Stimulated activated naive CD8-positive, alpha-beta T cell treated with anti-CD3 and anti-CD28 coated beads, Interleukin-15, amount 100 ng/mL, for 72 hours (primary cell): ENCODE measurements at regions not wholly inside any gene's neighbourhood (a gene's known extent, or its start where the extent isn't known, plus 50 kb on each side); places are given as distances from the start of the nearest gene placed in this dataset.
A peak's percentile ranks its signal among the peaks of the same experiment; 100 is the strongest.
"Not testable (repeated sequence)": the region's sequence is repeated elsewhere in the genome, so short reads cannot be mapped to it uniquely, and the experiment has no call there.

Experiments
- ATAC-seq: fragments of 150-1000 bp; cut with Tn5 transposase; 2 replicates; pipeline ENCODE4 v1.10.0; 2021; ENCODE audit warnings: mild to moderate bottlenecking, moderate library complexity
- DNase-seq, 2 donors: peaks; one replicate each; pipeline ENCODE4 v3.0.0; 2021 to 2022
- H3K27ac Mint-ChIP-seq, 2 donors: one replicate each; pipeline ENCODE4 v1.8.0; 2022; ENCODE audit warnings: mild to moderate bottlenecking in 2 of 2, mixed read lengths in 2 of 2, moderate library complexity in 2 of 2
- H3K27me3 Mint-ChIP-seq: one replicate; pipeline ENCODE4 v1.8.0; 2022; ENCODE audit warnings: mixed read lengths
- H3K4me1 Mint-ChIP-seq: one replicate; pipeline ENCODE4 v1.8.0; 2022; ENCODE audit warnings: mild to moderate bottlenecking, mixed read lengths
- H3K4me3 Mint-ChIP-seq, 2 donors: one replicate each; pipeline ENCODE4 v1.8.0; 2022; ENCODE audit warnings: mild to moderate bottlenecking in 2 of 2, mixed read lengths in 2 of 2, moderate library complexity in 1 of 2
- H3K9me3 Mint-ChIP-seq, 2 donors: one replicate each; pipeline ENCODE4 v1.8.0; 2022; ENCODE audit warnings: mixed read lengths in 2 of 2

DNA sequence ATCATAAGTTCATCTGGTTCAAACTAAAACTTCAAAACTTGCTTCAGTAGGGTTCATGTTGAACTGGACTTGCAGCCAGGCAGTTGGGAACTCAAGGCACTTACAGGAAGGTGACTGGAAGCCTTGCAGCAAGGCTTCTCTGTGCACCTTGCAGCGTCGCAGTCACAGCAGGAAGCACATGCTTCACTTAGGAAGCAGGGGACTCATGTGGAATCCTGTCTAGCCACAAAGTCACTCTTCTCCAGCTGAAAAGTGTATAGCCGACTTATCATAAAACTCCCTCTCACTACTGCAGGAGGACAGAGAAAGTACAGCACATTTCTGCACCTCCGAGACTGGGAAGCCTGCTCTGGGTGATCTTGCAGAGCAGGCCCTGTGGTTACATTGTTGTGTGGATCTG, 114.0 kb upstream of the PRB2 start:
- no peak for ATAC-seq

DNA sequence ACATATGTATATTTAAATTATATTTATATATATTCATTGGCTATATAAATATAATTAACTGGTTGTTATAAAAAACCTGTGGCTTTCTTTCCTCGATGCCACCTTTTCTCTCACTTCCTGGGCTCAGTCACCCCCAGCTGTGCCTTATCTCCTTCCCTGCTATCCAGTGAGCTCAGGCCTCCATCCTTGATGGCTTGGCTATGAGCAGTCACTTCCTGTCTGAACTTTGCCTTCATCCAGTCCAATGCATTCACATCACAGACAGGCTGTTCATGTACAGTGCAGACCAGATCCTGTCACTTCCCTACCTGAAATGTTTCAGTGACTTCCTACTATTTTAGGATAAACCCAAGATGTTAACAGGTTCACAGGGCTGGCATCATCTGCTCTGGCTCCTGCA, 115.3 kb upstream of the PRB2 start:
- peaks cover 13% of the 10 kb centered on the region for H3K4me1 Mint-ChIP-seq
- no peaks in the 10 kb centered on the region for H3K27me3 Mint-ChIP-seq
- no peak overlapping the region for H3K27ac Mint-ChIP-seq
- DNase-seq, result no peak
- no peak for ATAC-seq
- H3K9me3 Mint-ChIP-seq, result no peaks in the 10 kb centered on the region
- no peak overlapping the region for H3K4me3 Mint-ChIP-seq

More for the DNA sequence above, 114.0 kb upstream of the PRB2 start:
- Mint-ChIP-seq H3K4me1 (peaks cover 13% of the 10 kb centered on the region), H3K27ac (no peak overlapping the region), H3K9me3 (no peaks in the 10 kb centered on the region), H3K4me3 (no peak overlapping the region), H3K27me3 (no peaks in the 10 kb centered on the region)
- no peak for DNase-seq

DNA sequence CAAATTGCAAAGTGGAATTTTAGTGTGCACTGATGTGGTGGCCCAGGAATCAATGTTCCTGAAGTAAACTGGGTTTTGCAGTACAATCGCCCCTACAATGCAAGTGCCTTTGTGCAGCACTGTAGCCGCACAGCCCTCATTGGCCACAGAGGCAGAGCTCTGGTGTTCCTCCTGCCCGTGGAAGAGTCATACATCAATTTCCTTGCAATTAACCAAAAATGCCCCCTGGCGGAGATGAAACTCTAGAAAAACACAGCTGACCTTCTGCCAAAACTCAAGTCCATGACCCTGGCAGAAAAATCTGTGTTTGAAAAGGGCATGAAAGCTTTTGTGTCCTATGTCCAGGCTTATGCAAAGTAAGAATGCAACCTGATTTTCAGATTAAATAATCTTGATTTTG, 117.9 kb upstream of the PRB2 start:
- H3K27ac Mint-ChIP-seq, result no peak overlapping the region
- H3K9me3 Mint-ChIP-seq, result no peaks in the 10 kb centered on the region
- H3K4me3 Mint-ChIP-seq, result no peak overlapping the region
- DNase-seq (no peak), ATAC-seq (no peak)
- peaks cover 7% of the 10 kb centered on the region for H3K4me1 Mint-ChIP-seq
- no peaks in the 10 kb centered on the region for H3K27me3 Mint-ChIP-seq

DNA sequence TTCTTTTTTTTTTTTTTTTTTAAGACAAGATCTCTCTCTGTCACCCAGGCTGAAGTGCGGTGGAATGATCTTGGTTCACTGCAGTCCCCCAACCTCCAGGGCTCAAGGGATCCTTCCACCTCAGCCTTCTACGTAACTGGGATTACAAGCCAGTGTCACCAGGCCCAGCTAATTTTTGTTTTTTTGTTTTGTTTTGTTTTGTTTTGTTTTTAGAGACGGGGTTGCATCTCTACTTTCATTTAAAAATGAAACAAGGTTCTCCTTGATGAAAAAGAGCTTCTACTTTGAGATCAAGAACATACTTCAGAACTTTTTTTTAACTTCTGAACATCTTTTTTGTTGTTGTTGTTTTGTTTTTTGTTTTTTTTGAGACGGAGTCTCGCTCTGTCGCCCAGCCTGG, 121.7 kb upstream of the PRB2 start:
- ATAC-seq (no peak), DNase-seq (no peak)
- no peaks in the 10 kb centered on the region for H3K4me1 Mint-ChIP-seq
- H3K27ac Mint-ChIP-seq, result no peak overlapping the region
- no peak overlapping the region for H3K4me3 Mint-ChIP-seq
- H3K9me3 Mint-ChIP-seq, result no peaks in the 10 kb centered on the region
- H3K27me3 Mint-ChIP-seq, result no peaks in the 10 kb centered on the region

DNA sequence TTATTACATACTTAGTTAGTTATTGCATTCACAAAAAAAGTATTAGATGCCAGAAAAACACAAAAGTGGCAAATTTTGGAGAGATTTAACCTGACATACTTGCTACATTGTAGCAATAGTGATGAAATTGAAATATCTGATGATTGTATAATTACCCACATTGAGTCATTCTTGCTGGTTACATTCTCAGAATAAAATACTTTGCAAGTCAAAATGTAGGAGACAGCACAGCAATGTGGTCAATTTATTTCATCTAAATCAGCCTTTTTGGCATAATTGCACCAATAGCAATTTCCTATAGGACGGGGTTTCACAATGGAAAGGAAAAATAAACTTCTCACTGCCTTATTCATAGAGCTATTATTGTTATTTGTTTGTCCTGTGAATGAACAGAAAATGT, 125.0 kb upstream of the ETV6 start:
- ATAC-seq, result no peak
- Mint-ChIP-seq H3K27ac (no peak overlapping the region), H3K9me3 (no peaks in the 10 kb centered on the region), H3K4me3 (no peak overlapping the region), H3K4me1 (no peaks in the 10 kb centered on the region), H3K27me3 (no peaks in the 10 kb centered on the region)
- DNase-seq, result no peak

DNA sequence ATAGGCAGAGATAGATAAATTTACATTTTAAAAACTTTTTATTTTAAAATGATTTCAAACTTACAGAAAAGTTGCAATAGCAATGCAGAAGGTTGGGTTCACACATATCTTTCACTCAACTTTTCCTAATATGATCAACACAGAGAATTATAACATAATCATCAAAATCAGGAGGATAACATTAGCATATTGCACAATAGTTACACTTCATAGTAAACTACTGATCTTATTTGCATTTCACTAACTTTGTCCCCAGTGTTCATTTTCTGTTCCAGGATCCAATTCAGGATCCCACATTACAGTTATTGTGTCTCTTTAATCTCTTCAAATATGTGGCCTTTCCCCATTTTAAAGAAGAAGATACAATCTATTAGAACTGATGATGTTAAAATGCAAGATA, 115.4 kb upstream of the ETV6 start:
- Mint-ChIP-seq H3K27me3 (no peaks in the 10 kb centered on the region), H3K27ac (no peak overlapping the region), H3K4me1 (peaks cover 7% of the 10 kb centered on the region), H3K9me3 (no peaks in the 10 kb centered on the region), H3K4me3 (no peak overlapping the region)
- ATAC-seq (no peak), DNase-seq (no peak)

DNA sequence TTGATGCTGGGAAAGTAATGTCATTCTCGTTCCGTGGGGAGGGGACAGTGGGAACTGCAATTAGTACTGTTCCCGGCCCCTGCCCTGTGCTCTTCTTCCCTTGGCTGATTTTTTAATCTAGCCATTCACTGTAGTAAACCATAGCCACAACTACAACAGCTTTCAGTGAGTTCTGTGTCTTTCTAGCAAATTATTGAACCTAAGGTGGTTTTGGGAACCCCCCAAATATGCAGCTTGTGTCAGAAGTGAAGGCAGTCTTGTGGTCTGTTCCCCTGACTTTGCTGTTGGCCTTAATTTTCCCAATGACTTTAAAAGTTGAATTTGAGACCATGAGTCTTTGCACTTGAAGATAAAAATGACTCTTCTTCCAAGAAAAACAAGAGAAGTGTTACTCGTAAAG, 114.3 kb upstream of the ETV6 start:
- no peak for DNase-seq
- Mint-ChIP-seq H3K9me3 (no peaks in the 10 kb centered on the region), H3K27ac (no peak overlapping the region), H3K4me3 (no peak overlapping the region), H3K4me1 (peaks cover 7% of the 10 kb centered on the region), H3K27me3 (no peaks in the 10 kb centered on the region)
- no peak for ATAC-seq

DNA sequence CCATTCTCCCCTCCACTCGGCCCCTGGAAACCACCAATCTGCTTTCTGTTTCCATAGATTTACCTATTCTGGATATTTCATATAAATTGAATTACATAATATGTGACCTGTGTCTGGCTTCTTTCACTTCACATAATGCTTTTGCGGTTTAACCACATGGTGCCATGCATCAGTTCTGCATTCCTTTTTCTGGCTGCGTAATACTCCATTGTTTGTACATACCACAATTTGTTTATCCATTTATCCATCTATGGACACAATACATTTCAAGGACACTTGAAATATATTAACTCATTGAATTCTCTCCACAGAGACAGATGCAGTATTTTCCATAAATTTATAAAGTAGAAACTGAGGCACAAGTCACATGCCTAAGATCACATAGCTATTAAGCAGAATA, 110.3 kb upstream of the ETV6 start:
- no peaks in the 10 kb centered on the region for H3K9me3 Mint-ChIP-seq
- ATAC-seq, result no peak
- H3K27me3 Mint-ChIP-seq, result no peaks in the 10 kb centered on the region
- no peak overlapping the region for H3K4me3 Mint-ChIP-seq
- DNase-seq, result no peak
- peaks cover 33% of the 10 kb centered on the region for H3K4me1 Mint-ChIP-seq
- H3K27ac Mint-ChIP-seq, result no peak overlapping the region

DNA sequence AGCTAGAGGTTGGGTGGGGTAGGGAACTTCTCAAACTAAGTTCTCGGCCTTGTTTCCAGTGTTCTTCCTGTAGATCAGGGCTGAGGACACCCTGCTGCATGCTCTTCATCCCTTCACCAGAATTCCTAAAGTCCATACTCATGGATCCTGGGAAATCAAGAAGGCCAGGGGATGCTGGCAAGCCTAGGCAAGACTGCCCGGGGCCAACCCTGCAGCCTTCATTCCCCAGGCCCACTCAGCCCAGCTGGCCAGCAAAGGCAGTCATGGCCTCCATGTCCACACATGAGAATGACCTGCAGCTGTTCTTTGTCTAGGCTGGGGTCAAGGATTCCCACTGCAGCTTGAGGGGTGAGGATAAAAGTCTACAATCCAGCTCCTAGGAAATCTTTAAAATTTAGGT, 109.3 kb upstream of the ETV6 start:
- DNase-seq (no peak), ATAC-seq (no peak)
- H3K4me3 Mint-ChIP-seq, result no peak overlapping the region
- H3K4me1 Mint-ChIP-seq, result peaks cover 39% of the 10 kb centered on the region
- no peaks in the 10 kb centered on the region for H3K27me3 Mint-ChIP-seq
- no peaks in the 10 kb centered on the region for H3K9me3 Mint-ChIP-seq
- H3K27ac Mint-ChIP-seq, result no peak overlapping the region

DNA sequence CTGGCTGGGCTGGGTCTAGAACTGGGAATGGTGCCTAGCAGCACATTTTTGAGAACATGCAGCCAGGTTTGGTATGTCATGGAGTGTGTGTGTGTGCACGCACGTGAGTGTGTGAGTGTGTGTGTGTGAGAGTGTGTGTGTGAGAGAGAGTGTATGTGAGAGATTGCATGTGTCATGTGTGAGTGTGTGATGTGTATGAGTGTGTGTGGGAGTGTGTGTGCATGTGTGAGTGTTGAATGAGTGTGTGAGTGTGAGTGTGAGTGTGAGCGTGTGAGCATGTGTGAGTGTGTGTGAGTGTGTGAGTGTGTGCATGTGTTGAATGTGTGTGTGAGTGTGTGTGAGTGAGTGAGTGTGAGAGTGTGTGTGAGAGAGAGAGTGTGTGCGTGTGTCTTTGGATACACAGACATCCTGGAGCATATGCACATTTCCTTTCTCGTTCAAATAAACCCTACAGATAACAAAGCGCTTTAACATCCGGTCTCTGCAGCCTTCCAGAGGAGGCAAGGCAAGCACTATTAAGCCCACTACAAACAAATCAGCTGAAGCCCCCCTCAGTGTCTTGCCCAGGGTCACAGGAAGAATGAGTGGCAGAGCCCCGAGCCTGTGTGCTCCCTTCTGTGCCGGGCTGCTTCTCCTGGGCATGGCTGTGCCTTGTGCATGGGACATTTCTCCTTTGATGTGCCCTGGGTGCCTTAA, 108.7 kb upstream of the ETV6 start:
- Mint-ChIP-seq H3K9me3 (no peaks in the 10 kb centered on the region), H3K4me3 (no peak overlapping the region), H3K27ac (no peak overlapping the region), H3K4me1 (peaks cover 42% of the 10 kb centered on the region), H3K27me3 (no peaks in the 10 kb centered on the region)
- ATAC-seq, result no peak
- DNase-seq, result no peak

DNA sequence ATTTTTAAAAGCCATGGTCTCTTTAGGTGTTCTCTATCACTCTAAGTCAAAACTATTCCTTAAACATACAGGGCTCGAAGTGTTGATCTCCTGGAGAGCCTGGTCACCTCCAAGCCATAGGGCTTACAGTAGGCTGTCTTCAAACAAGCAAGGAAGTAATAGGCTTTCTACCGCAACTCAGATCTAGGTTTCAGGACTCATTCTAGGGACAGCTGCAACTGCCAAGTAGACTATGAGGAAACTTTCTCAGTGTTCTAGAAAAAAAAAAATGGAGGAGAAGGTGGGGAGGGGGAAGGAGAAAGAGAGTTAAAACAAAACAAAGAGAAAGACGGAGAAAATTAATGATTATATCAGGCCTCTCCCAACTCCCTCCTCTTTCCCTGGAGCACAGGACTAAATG, 106.9 kb upstream of the ETV6 start:
- no peak overlapping the region for H3K27ac Mint-ChIP-seq
- no peak overlapping the region for H3K4me3 Mint-ChIP-seq
- peaks cover 49% of the 10 kb centered on the region for H3K4me1 Mint-ChIP-seq
- no peak for ATAC-seq
- no peaks in the 10 kb centered on the region for H3K9me3 Mint-ChIP-seq
- no peaks in the 10 kb centered on the region for H3K27me3 Mint-ChIP-seq
- no peak for DNase-seq

DNA sequence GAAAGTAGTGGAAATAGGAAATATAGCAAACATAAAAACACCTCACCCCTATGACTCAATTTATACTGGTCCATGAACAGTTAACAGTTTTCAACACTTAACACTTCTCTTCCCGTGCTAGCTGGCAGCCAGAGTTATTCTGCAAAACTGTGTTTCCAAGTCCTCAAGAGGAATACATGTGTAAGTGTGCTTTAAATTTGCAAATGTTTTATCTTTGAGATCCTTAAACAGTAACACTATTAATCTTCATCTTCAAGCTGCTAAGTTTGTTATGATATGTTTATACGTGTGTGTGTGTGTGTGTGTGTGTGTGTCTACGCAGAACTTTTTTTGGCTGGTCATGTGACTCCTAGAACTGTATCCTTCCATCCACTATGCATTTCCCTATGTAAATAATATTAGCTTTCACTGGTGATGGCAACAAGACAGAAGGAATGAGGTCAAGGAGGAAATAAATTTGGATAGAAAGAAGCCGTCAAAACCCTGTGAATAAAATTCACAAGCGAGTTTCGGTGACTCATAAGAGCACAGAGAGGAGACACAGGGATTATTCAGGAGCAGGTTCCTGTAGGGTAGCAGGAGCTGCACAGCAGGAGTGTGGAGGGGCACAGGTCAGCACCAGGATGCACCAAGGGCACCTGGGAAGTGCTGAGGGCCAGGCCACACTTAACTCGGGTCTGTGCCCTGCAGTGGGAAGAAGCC, 105.9 kb upstream of the ETV6 start:
- H3K4me3 Mint-ChIP-seq, result no peak overlapping the region
- H3K4me1 Mint-ChIP-seq, result peaks cover 57% of the 10 kb centered on the region
- no peak for ATAC-seq

DNA sequence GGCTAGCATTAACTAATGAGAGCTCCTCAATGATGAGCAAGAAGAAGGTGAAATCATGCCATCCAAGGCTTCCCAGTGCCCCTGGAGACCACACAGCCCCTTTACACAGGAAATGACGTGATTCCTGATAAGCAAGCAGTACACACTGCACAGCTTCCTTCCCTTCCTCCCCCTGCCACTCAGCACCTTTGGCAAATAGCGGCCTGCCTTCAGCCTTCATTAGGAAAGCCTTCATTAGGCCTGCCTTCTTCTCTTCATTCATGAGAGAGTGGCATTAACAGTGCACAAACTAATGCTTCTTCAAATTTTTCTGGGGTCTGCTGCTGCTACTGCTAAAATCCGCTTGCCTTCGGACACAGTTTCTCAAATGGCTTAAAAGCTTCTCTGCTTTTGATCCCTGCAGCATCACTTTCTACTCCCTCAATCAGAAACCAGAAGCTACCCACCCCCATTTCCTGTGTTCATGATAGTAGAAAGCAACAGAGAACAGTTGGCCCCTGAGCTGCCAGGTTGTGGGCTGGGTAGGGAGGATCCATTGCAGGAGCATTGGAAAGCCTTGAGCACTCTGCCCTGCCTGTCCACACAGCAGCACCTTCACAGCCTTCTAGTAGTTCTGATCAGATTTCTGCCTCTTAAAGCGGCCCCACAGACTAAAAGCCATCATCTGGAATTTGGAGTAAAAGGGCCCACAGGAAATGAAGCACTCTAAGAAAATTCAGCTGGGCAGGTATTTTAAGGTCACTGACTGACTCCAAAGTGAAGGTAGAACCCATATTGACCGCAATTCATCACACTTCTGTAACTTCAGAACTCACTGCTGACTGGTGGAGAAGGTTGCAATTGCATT, 103.8 kb upstream of the ETV6 start:
- H3K9me3 Mint-ChIP-seq, result no peaks in the 10 kb centered on the region
- H3K27me3 Mint-ChIP-seq, result no peaks in the 10 kb centered on the region
- H3K4me3 Mint-ChIP-seq, result peak overlapping the region; percentile 70 to 78
- ATAC-seq, result peak; percentile 92
- H3K4me1 Mint-ChIP-seq, result peaks cover 52% of the 10 kb centered on the region
- peak overlapping the region; percentile 98 for H3K27ac Mint-ChIP-seq
- DNase-seq, result peak; percentile 64 to 66

More for the DNA sequence above, 105.9 kb upstream of the ETV6 start:
- no peaks in the 10 kb centered on the region for H3K9me3 Mint-ChIP-seq
- H3K27ac Mint-ChIP-seq, result no peak overlapping the region
- DNase-seq, result no peak
- H3K27me3 Mint-ChIP-seq, result no peaks in the 10 kb centered on the region

DNA sequence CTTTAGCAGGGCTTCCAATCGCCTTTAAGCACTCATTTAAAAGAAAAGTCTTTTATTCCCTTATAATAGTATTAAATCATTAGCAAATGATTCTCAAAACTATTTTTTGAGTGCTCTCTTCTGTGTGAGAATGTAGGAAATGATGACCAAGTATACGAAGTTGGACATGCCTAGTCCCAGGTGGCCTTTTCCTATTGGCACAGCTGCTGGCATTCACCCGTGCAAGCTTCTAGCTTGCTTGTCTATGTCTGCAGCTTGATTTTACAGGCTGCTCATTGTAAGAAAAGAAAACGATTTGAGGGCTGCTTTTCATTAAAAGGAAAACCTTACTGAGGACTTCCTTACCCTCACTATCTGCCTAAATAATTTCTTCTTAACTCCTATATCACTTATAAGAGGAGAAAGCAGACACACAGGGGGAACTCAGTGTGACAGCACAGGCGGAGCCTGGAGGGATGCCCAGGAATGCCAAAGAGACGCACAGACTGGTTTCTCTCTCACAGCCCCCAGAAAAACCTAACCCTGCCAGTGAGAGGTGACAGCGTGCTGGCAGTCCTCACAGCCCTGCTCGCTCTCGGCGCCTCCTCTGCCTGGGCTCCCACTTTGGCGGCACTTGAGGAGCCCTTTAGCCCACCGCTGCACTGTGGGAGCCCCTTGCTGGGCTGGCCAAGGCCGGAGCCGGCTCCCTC, 102.7 kb upstream of the ETV6 start:
- H3K4me3 Mint-ChIP-seq, result peak overlapping the region in 1 of 2 donors; percentile 70
- peaks cover 50% of the 10 kb centered on the region for H3K4me1 Mint-ChIP-seq
- ATAC-seq, DNase-seq, H3K9me3 Mint-ChIP-seq, H3K27me3 Mint-ChIP-seq, H3K27ac Mint-ChIP-seq: not testable (repeated sequence)

DNA sequence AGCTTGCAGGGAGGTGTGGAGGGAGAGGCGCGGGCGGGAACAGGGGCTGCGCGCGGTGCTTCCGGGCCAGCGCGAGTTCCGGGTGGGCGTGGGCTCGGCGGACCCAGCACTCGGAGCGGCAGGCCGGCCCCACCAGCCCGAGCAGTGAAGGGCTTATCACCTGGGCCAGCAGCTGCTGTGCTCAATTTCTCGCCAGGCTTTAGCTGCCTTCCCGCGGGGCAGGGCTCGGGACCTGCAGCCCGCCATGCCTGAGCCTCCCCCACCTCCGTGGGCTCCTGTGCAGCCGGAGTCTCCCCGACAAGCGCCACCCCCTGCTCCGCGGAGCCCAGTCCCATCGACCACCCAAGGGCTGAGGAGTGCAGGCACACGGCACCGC, 102.2 kb upstream of the ETV6 start:
- H3K4me3 Mint-ChIP-seq, ATAC-seq, H3K9me3 Mint-ChIP-seq, H3K27ac Mint-ChIP-seq, DNase-seq, H3K27me3 Mint-ChIP-seq: not testable (repeated sequence)
- H3K4me1 Mint-ChIP-seq, result peaks cover 47% of the 10 kb centered on the region
